ENCODE measurements at regions not wholly inside any gene's neighbourhood (a gene's known extent, or its start where the extent isn't known, plus 50 kb on each side); places are given as distances from the start of the nearest gene placed in this dataset.

- H3K4me3 ChIP-seq (ENCODE audit: low read length, poor library complexity, severe bottlenecking) = no peak overlapping the region
- TF ChIP-seq CTCF (conservative IDR thresholded peaks at IDR 0.05; ENCODE audit: low read length) (no peak), EZH2phosphoT487 (IDR thresholded peaks at IDR 0.05; ENCODE audit: borderline replicate concordance) (no peak)
- no peaks in the 10 kb centered on the region for H3K9me2 ChIP-seq (replicated peaks; ENCODE audit: low read depth, low read length)
- no peak overlapping the region for H2AFZ ChIP-seq (ENCODE audit: low read length)
- no peaks in the 10 kb centered on the region for H3K4me1 ChIP-seq (ENCODE audit: insufficient read depth, low read length, poor library complexity, severe bottlenecking)
- no peak overlapping the region for H3K4me2 ChIP-seq (ENCODE audit: low read depth, low read length, poor library complexity, severe bottlenecking)
- no peaks in the 10 kb centered on the region for H3K27me3 ChIP-seq (ENCODE audit: insufficient read depth, low read length, poor library complexity, severe bottlenecking)
- H3K36me3 ChIP-seq (ENCODE audit: insufficient read depth, low read length) = no peaks in the 10 kb centered on the region
- H3K9me3 ChIP-seq (ENCODE audit: insufficient read depth, low read depth, low read length) = no peaks in the 10 kb centered on the region
- no peak overlapping the region for H3K9ac ChIP-seq (ENCODE audit: low read depth, low read length, poor library complexity, severe bottlenecking)
- H4K20me1 ChIP-seq (ENCODE audit: insufficient read depth, low read length, poor library complexity, severe bottlenecking) = no peaks in the 10 kb centered on the region
- H3K79me2 ChIP-seq (ENCODE audit: insufficient read depth, low read length) = no peaks in the 10 kb centered on the region
- H3F3A ChIP-seq (ENCODE audit: low read depth) = no peaks in the 10 kb centered on the region
Measured at GRCh38 chr13:99903140-99903539, 68.4 kb downstream of the ZIC5 start.

- Histone ChIP-seq H3K36me3 (ENCODE audit: insufficient read depth, low read length) (no peaks in the 10 kb centered on the region), H3K9me3 (ENCODE audit: insufficient read depth, low read depth, low read length) (no peaks in the 10 kb centered on the region), H3K27me3 (ENCODE audit: insufficient read depth, low read length, poor library complexity, severe bottlenecking) (no peaks in the 10 kb centered on the region), H2AFZ (ENCODE audit: low read length) (no peak overlapping the region), H3F3A (ENCODE audit: low read depth) (no peaks in the 10 kb centered on the region), H3K9ac (ENCODE audit: low read depth, low read length, poor library complexity, severe bottlenecking) (no peak overlapping the region), H3K79me2 (ENCODE audit: insufficient read depth, low read length) (no peaks in the 10 kb centered on the region), H3K9me2 (replicated peaks; ENCODE audit: low read depth, low read length) (no peaks in the 10 kb centered on the region), H4K20me1 (ENCODE audit: insufficient read depth, low read length, poor library complexity, severe bottlenecking) (no peaks in the 10 kb centered on the region), H3K4me1 (ENCODE audit: insufficient read depth, low read length, poor library complexity, severe bottlenecking) (no peaks in the 10 kb centered on the region), H3K4me2 (ENCODE audit: low read depth, low read length, poor library complexity, severe bottlenecking) (no peak overlapping the region), H3K4me3 (ENCODE audit: low read length, poor library complexity, severe bottlenecking) (no peak overlapping the region)
- TF ChIP-seq CTCF (conservative IDR thresholded peaks at IDR 0.05; ENCODE audit: low read length) (no peak), EZH2phosphoT487 (IDR thresholded peaks at IDR 0.05; ENCODE audit: borderline replicate concordance) (no peak)
Measured at GRCh38 chr13:99902657-99903056, 68.9 kb downstream of the ZIC5 start.

GRCh38 chr13:99900960-99901359, 70.6 kb downstream of the ZIC5 start:
- no peak overlapping the region for H3K9ac ChIP-seq (ENCODE audit: low read depth, low read length, poor library complexity, severe bottlenecking)
- no peaks in the 10 kb centered on the region for H3K9me2 ChIP-seq (replicated peaks; ENCODE audit: low read depth, low read length)
- H2AFZ ChIP-seq (ENCODE audit: low read length) = no peak overlapping the region
- no peaks in the 10 kb centered on the region for H4K20me1 ChIP-seq (ENCODE audit: insufficient read depth, low read length, poor library complexity, severe bottlenecking)
- no peak for TF ChIP-seq CTCF (conservative IDR thresholded peaks at IDR 0.05; ENCODE audit: low read length)
- TF ChIP-seq EZH2phosphoT487 (IDR thresholded peaks at IDR 0.05; ENCODE audit: borderline replicate concordance) = no peak
- no peaks in the 10 kb centered on the region for H3K36me3 ChIP-seq (ENCODE audit: insufficient read depth, low read length)
- no peak overlapping the region for H3K4me3 ChIP-seq (ENCODE audit: low read length, poor library complexity, severe bottlenecking)
- H3K79me2 ChIP-seq (ENCODE audit: insufficient read depth, low read length) = no peaks in the 10 kb centered on the region
- H3K9me3 ChIP-seq (ENCODE audit: insufficient read depth, low read depth, low read length) = no peaks in the 10 kb centered on the region
- H3F3A ChIP-seq (ENCODE audit: low read depth) = no peaks in the 10 kb centered on the region
- no peaks in the 10 kb centered on the region for H3K4me1 ChIP-seq (ENCODE audit: insufficient read depth, low read length, poor library complexity, severe bottlenecking)
- no peak overlapping the region for H3K4me2 ChIP-seq (ENCODE audit: low read depth, low read length, poor library complexity, severe bottlenecking)
- H3K27me3 ChIP-seq (ENCODE audit: insufficient read depth, low read length, poor library complexity, severe bottlenecking) = no peaks in the 10 kb centered on the region

All from Loucy (cell line).